SK-N-SH (cell line): ENCODE measurements at regions not wholly inside any gene's neighbourhood (a gene's known extent, or its start where the extent isn't known, plus 50 kb on each side); places are given as distances from the start of the nearest gene placed in this dataset.

Experiments
- CTCF ChIA-PET: fragments of 300-600, 350-600 bp; formaldehyde crosslinking; extraction: SDS; loops from one replicate; lab custom pipeline; 2021; lab: Yijun Ruan, JAX
- POLR2A ChIA-PET: fragments of 350-600 bp; sonication (Branson Sonifier 250); formaldehyde crosslinking; extraction: SDS; loops from one replicate; lab custom pipeline; 2020; ENCODE audit warnings: antibody characterized with exemption, inconsistent platforms; lab: Yijun Ruan, JAX
- DNase-seq: peaks from one replicate; pipeline ENCODE4 v3.0.0; 2012
- H2AFZ ChIP-seq: fragments of 200-600 bp; sonication (generic); 2 replicates; pipeline ENCODE4 v1.8.1; 2016; ENCODE audit warnings: antibody characterized with exemption, mild to moderate bottlenecking, low read depth
- H3F3A ChIP-seq: fragments of 200-600 bp; sonication (generic); replicated peaks from 2 replicates; pipeline ENCODE3; 2016; ENCODE audit warnings: antibody characterized with exemption, mild to moderate bottlenecking; ENCODE audit not compliant: insufficient read depth
- H3K27ac ChIP-seq, 2 experiments: fragments of 200-500 bp in 1 of 2; fragments of 200-600 bp in 1 of 2; sonication (Bioruptor generic) in 1 of 2; sonication (generic), shearing (Covaris generic) in 1 of 2; 2 replicates each; pipeline versions ENCODE4 v1.5.1 to v1.6.1; 2014 to 2016; ENCODE audit warnings: low read depth in 2 of 2, inconsistent platforms in 1 of 2, low read length in 1 of 2, mild to moderate bottlenecking in 1 of 2, mixed read lengths in 1 of 2
- H3K27me3 ChIP-seq: fragments of 200-600 bp; sonication (generic), shearing (Covaris generic); 2 replicates; pipeline ENCODE4 v1.6.1; 2016; ENCODE audit warnings: mixed run types; ENCODE audit not compliant: insufficient read depth
- H3K36me3 ChIP-seq, 2 experiments: fragments of 200-500 bp in 1 of 2; fragments of 200-600 bp in 1 of 2; sonication (Bioruptor generic) in 1 of 2; sonication (generic) in 1 of 2; replicated peaks in 1 of 2; 2 replicates each; pipeline versions ENCODE3 to v1.5.1; 2014 to 2016; ENCODE audit warnings: low read length in 1 of 2, mild to moderate bottlenecking in 1 of 2; ENCODE audit not compliant: insufficient read depth in 2 of 2, control insufficient read depth in 1 of 2
- H3K4me1 ChIP-seq, 2 experiments: fragments of 200-500 bp in 1 of 2; fragments of 200-600 bp in 1 of 2; sonication (Bioruptor generic) in 1 of 2; sonication (generic), shearing (Covaris generic) in 1 of 2; 2 replicates each; pipeline versions ENCODE4 v1.5.1 to v1.6.1; 2014 to 2016; ENCODE audit warnings: low read depth in 1 of 2, low read length in 1 of 2, mixed run types in 1 of 2; ENCODE audit not compliant: insufficient read depth in 2 of 2, control insufficient read depth in 1 of 2
- H3K4me2 ChIP-seq: fragments of 200-600 bp; sonication (generic), shearing (Covaris generic); 2 replicates; pipeline ENCODE4 v1.6.1; 2017; ENCODE audit warnings: mixed run types
- H3K4me3 ChIP-seq, 2 experiments: fragments of 200-500 bp in 1 of 2; fragments of 200-600 bp in 1 of 2; sonication (Bioruptor generic) in 1 of 2; sonication (generic), shearing (Covaris generic) in 1 of 2; 2 replicates each; pipeline versions ENCODE4 v1.5.1 to v1.8.1; 2014 to 2016; ENCODE audit warnings: low read depth in 2 of 2, inconsistent platforms in 1 of 2, low read length in 1 of 2, mild to moderate bottlenecking in 1 of 2, mixed read lengths in 1 of 2, moderate library complexity in 1 of 2
- H3K79me2 ChIP-seq: fragments of 200-600 bp; sonication (generic); 2 replicates; pipeline ENCODE4 v1.8.1; 2017; ENCODE audit warnings: mild to moderate bottlenecking; ENCODE audit not compliant: insufficient read depth
- H3K9ac ChIP-seq: fragments of 200-600 bp; sonication (generic); 2 replicates; pipeline ENCODE4 v1.6.1; 2017; ENCODE audit warnings: mixed run types
- H3K9me2 ChIP-seq: fragments of 200-600 bp; sonication (generic); 2 replicates; pipeline ENCODE4 v1.6.1; 2017; ENCODE audit warnings: mixed run types
- H3K9me3 ChIP-seq: fragments of 200-600 bp; sonication (generic); 2 replicates; pipeline ENCODE4 v1.6.1; 2017; ENCODE audit warnings: mixed run types, mild to moderate bottlenecking, moderate library complexity
- H4K20me1 ChIP-seq: fragments of 200-600 bp; sonication (generic); 2 replicates; pipeline ENCODE4 v1.6.1; 2017; ENCODE audit warnings: mild to moderate bottlenecking, mixed run types; ENCODE audit not compliant: insufficient read depth
- EZH2phosphoT487 ChIP-seq: fragments of 200-600 bp; sonication (generic); IDR thresholded peaks from 2 replicates; pipeline ENCODE4 v1.6.1; 2017; ENCODE audit warnings: low read depth, mixed run types, mild to moderate bottlenecking, antibody characterized with exemption, moderate library complexity, borderline replicate concordance
- FOSL2 ChIP-seq: IDR thresholded peaks from 2 replicates; pipeline ENCODE4 v1.4.0; 2012; ENCODE audit warnings: low read depth, mild to moderate bottlenecking, moderate library complexity, borderline replicate concordance
- FOXM1 ChIP-seq: IDR thresholded peaks from 2 replicates; pipeline ENCODE4 v1.4.0; 2012; ENCODE audit warnings: low read depth, mild to moderate bottlenecking
- GABPA ChIP-seq: IDR thresholded peaks from 2 replicates; pipeline ENCODE4 v1.4.0; 2012; ENCODE audit warnings: low read depth, mild to moderate bottlenecking
- JUND ChIP-seq: IDR thresholded peaks from 2 replicates; pipeline ENCODE4 v1.4.0; 2012
- PBX3 ChIP-seq: IDR thresholded peaks from 2 replicates; pipeline ENCODE4; 2012
- REST ChIP-seq: IDR thresholded peaks from 2 replicates; pipeline ENCODE4 v1.6.1; 2012; ENCODE audit warnings: mild to moderate bottlenecking, low read depth, low read length, moderate library complexity
- RFX5 ChIP-seq: IDR thresholded peaks from 2 replicates; pipeline ENCODE4 v1.6.1; 2012; ENCODE audit warnings: mild to moderate bottlenecking, improper control_type of control experiment, low read length
- RXRA ChIP-seq: IDR thresholded peaks from 2 replicates; pipeline ENCODE4 v1.4.0; 2012; ENCODE audit warnings: low read depth, mild to moderate bottlenecking, borderline replicate concordance
- SMC3 ChIP-seq: IDR thresholded peaks from 2 replicates; pipeline ENCODE4 v1.6.1; 2012; ENCODE audit warnings: low read depth, low read length, improper control_type of control experiment
- TCF12 ChIP-seq: IDR thresholded peaks from 2 replicates; pipeline ENCODE4 v1.4.0; 2012
- USF2 ChIP-seq: fragments of 150-350 bp; IDR thresholded peaks from 2 replicates; pipeline ENCODE4 v1.6.1; 2017; ENCODE audit warnings: antibody characterized with exemption, low read length, low read depth, borderline replicate concordance
- whole genome bisulfite sequencing: methylation state at CpG from one replicate; pipeline ENCODE4 v1.1.6; 2017; ENCODE audit warnings: low lambda C conversion rate; 5-methylcytosine and 5-hydroxymethylcytosine counted together
- TF ChIP-seq, protein P1 (sequence below): IDR thresholded peaks from 2 replicates; pipeline ENCODE4 v1.4.0; 2012; ENCODE audit warnings: low read depth

DNA sequence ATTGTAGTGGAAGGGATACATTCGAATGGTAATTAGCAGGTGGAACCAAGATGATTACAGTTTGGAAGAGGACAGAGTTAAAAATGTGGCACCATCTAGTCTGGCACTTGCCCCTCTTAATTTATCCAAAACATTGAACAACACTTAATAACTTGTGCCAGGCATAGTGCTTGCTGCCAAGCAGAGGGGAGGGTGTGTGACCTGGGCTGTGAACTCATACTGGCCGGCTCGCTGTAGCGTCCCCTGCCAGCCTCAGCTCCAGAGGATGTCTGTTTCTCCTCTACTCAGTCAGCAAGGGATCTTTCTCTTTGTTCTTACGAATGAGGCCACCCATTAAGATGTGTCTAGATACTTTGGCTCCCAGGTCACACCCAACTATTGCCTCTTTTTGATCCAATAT lies 179.4 kb upstream of the INHBA start:
- Histone ChIP-seq H2AFZ (no peak overlapping the region), H3K27me3 (no peaks in the 10 kb centered on the region), H3K9ac (no peak overlapping the region), H3F3A (peaks cover 62% of the 10 kb centered on the region), H3K4me3 (no peak overlapping the region), H3K4me2 (no peak overlapping the region), H4K20me1 (no peaks in the 10 kb centered on the region), H3K9me3 (no peaks in the 10 kb centered on the region), H3K27ac (peak overlapping the region in 1 of 2 experiments; percentile 90; a peak in 1 of 4 replicates), H3K9me2 (no peaks in the 10 kb centered on the region), H3K79me2 (no peaks in the 10 kb centered on the region), H3K36me3 (no peaks in the 10 kb centered on the region), H3K4me1 (peaks cover 17 to 62% of the 10 kb centered on the region in 2 experiments)
- WGBS, result 77% methylated on average over 5 of the region's 5 CpGs
- CTCF ChIA-PET, result interaction anchor here (1.3 to 1.6 kb wide), 2 partner anchors 23 to 58 kb away, joined by 4 to 8 read pairs; no protein-coding TSS in a partner anchor
- TF ChIP-seq, protein P1, sequence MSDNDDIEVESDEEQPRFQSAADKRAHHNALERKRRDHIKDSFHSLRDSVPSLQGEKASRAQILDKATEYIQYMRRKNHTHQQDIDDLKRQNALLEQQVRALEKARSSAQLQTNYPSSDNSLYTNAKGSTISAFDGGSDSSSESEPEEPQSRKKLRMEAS, result no peak
- TF ChIP-seq FOSL2 (no peak), SMC3 (no peak), FOXM1 (no peak), JUND (no peak), TCF12 (no peak), REST (no peak), RXRA (no peak)
- no peak for DNase-seq
- POLR2A ChIA-PET, result no interaction called here

DNA sequence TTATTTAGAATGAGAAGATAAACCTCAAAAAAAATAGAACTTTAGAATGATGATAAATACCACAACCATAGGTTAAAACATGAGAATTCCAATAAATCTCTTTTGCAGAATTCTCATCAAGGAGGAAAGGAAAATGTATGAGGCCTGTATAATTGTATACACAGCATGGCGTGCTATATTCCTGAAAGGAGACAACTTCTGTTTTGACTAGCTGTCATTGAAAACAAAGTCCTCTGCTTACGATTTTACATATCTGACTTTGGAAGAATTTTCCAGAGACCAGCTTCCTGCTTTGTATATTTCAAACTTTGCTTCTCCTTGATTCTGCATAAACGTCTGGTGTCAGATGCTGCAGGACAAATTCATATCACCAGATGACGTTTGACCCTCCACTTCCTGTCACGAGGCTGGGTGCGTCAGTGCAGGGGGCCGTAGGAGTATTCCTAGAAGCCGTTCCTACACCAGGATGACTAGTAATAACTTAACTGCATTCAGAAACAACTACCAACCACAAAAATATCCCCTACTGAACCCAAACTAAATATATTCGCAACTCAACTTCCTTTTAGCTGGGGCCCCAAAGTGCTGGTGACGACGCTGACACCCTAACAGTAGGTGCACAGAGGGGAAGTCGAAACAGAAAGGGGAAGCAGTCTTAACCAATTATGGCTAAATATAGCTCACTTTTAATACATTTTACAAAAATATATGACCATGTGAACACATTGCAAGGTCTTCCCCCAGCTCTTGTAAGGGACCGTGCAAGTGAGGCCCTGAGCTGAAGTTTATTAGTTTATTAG lies 178.6 kb upstream of the INHBA start:
- H4K20me1 ChIP-seq, result no peaks in the 10 kb centered on the region
- H3K4me2 ChIP-seq, result no peak overlapping the region
- no peak for TF ChIP-seq USF2
- no peak for TF ChIP-seq FOSL2
- TF ChIP-seq EZH2phosphoT487, result no peak
- no peak for TF ChIP-seq GABPA
- no peak for TF ChIP-seq RFX5
- no peak for TF ChIP-seq TCF12
- TF ChIP-seq PBX3, result no peak
- no peaks in the 10 kb centered on the region for H3K9me2 ChIP-seq
- 74% methylated on average over 13 of the region's 13 CpGs for WGBS
- H3K9me3 ChIP-seq, result no peaks in the 10 kb centered on the region
- H3K79me2 ChIP-seq, result no peaks in the 10 kb centered on the region
- peaks cover 56% of the 10 kb centered on the region for H3F3A ChIP-seq
- H3K4me1 ChIP-seq, result peaks cover 16 to 55% of the 10 kb centered on the region in 2 experiments
- POLR2A ChIA-PET, result no interaction called here
- H3K27me3 ChIP-seq, result no peaks in the 10 kb centered on the region
- H3K36me3 ChIP-seq, result no peaks in the 10 kb centered on the region
- 0 out of 2 replicates have a peak overlapping the region, but pooled peaks have one; percentile 0 for H2AFZ ChIP-seq
- H3K4me3 ChIP-seq, result no peak overlapping the region
- DNase-seq, result no peak
- no peak overlapping the region for H3K9ac ChIP-seq
- H3K27ac ChIP-seq, result peak overlapping the region; percentile 90 to 92; a peak in 3 of 4 replicates
- CTCF ChIA-PET, result interaction anchor here (1.3 to 1.6 kb wide), 2 partner anchors 23 to 59 kb away, joined by 4 to 8 read pairs; no protein-coding TSS in a partner anchor
